Trophoblast cell (in vitro differentiated cells and primary cell): ENCODE measurements at regions not wholly inside any gene's neighbourhood (a gene's known extent, or its start where the extent isn't known, plus 50 kb on each side); places are given as distances from the start of the nearest gene placed in this dataset.

Experiments used
- DNase-seq, 2 donors: peaks; one replicate each; pipeline ENCODE4 v3.0.0-alpha.2; 2016
- H2AFZ ChIP-seq: 2 replicates; pipeline ENCODE4 v1.6.1; 2013; ENCODE audit warnings: low read length, moderate library complexity, mild to moderate bottlenecking; ENCODE audit not compliant: insufficient read depth, poor library complexity
- H2AK5ac ChIP-seq: 2 replicates; pipeline ENCODE4 v1.6.1; 2013; ENCODE audit warnings: mild to moderate bottlenecking, low read length
- H2BK120ac ChIP-seq: 2 replicates; pipeline ENCODE4 v1.6.1; 2013; ENCODE audit warnings: low read length, mild to moderate bottlenecking, moderate library complexity; ENCODE audit not compliant: insufficient read depth, poor library complexity
- H2BK12ac ChIP-seq: 2 replicates; pipeline ENCODE4 v1.6.1; 2013; ENCODE audit warnings: mild to moderate bottlenecking, low read length, moderate library complexity
- H2BK5ac ChIP-seq: 2 replicates; pipeline ENCODE4 v1.6.1; 2013; ENCODE audit warnings: low read length, low read depth, moderate library complexity, mild to moderate bottlenecking; ENCODE audit not compliant: poor library complexity
- H3K14ac ChIP-seq: 2 replicates; pipeline ENCODE4 v1.6.1; 2013; ENCODE audit warnings: mild to moderate bottlenecking, low read length
- H3K18ac ChIP-seq: 2 replicates; pipeline ENCODE4 v1.6.1; 2013; ENCODE audit warnings: mild to moderate bottlenecking, low read length
- H3K23ac ChIP-seq: 2 replicates; pipeline ENCODE4 v1.6.1; 2013; ENCODE audit warnings: low read length
- H3K27ac ChIP-seq: 2 replicates; pipeline ENCODE4 v1.5.1; 2013; ENCODE audit warnings: low read depth, mild to moderate bottlenecking, inconsistent platforms, low read length, moderate library complexity
- H3K27me3 ChIP-seq: 2 replicates; pipeline ENCODE4 v1.6.1; 2013; ENCODE audit warnings: inconsistent platforms, mild to moderate bottlenecking, low read length, moderate library complexity; ENCODE audit not compliant: insufficient read depth
- H3K36me3 ChIP-seq, 2 experiments: 1 replicate in 1 of 2; 2 replicates in 1 of 2; pipeline ENCODE4 v1.6.1; 2013; ENCODE audit warnings: low read length in 2 of 2, mild to moderate bottlenecking in 2 of 2, moderate library complexity in 1 of 2; ENCODE audit not compliant: insufficient read depth in 2 of 2, control insufficient read depth in 1 of 2
- H3K4ac ChIP-seq: 2 replicates; pipeline ENCODE4 v1.6.1; 2013; ENCODE audit warnings: low read depth, mild to moderate bottlenecking, low read length, moderate library complexity
- H3K4me1 ChIP-seq, 2 experiments: 1 replicate in 1 of 2; 2 replicates in 1 of 2; pipeline ENCODE4 v1.6.1; 2013; ENCODE audit warnings: low read length in 2 of 2, mild to moderate bottlenecking in 2 of 2, moderate library complexity in 1 of 2; ENCODE audit not compliant: insufficient read depth in 2 of 2, control insufficient read depth in 1 of 2
- H3K4me2 ChIP-seq: 2 replicates; pipeline ENCODE4 v1.6.1; 2013; ENCODE audit warnings: inconsistent platforms, mild to moderate bottlenecking, low read length, moderate library complexity
- H3K4me3 ChIP-seq: 2 replicates; pipeline ENCODE4 v1.5.1; 2013; ENCODE audit warnings: mild to moderate bottlenecking, low read depth, low read length, inconsistent platforms
- H3K79me1 ChIP-seq: one replicate; pipeline ENCODE4 v1.6.1; 2013; ENCODE audit warnings: low read length
- H3K79me2 ChIP-seq: 2 replicates; pipeline ENCODE4 v1.6.1; 2013; ENCODE audit warnings: low read length, mild to moderate bottlenecking; ENCODE audit not compliant: control insufficient read depth, insufficient read depth, poor library complexity
- H3K9ac ChIP-seq: 2 replicates; pipeline ENCODE4 v1.6.1; 2013; ENCODE audit warnings: mild to moderate bottlenecking, low read length
- H3K9me3 ChIP-seq: 2 replicates; pipeline ENCODE4 v1.6.1; 2013; ENCODE audit warnings: low read depth, mild to moderate bottlenecking, control low read depth, inconsistent platforms, low read length; ENCODE audit not compliant: insufficient read depth
- H4K12ac ChIP-seq: 2 replicates; pipeline ENCODE4 v1.6.1; 2013; ENCODE audit warnings: low read depth, mild to moderate bottlenecking, low read length, moderate library complexity
- H4K8ac ChIP-seq: 2 replicates; pipeline ENCODE4 v1.6.1; 2013; ENCODE audit warnings: low read depth, mild to moderate bottlenecking, low read length, moderate library complexity
- H4K91ac ChIP-seq: one replicate; pipeline ENCODE4 v1.6.1; 2013; ENCODE audit warnings: low read depth, mild to moderate bottlenecking, low read length, moderate library complexity
- WGBS: extraction: QIAGEN DNeasy Blood & Tissue Kit; methylation state at CpG from one replicate; pipeline ENCODE4 v1.1.7; 2013; ENCODE audit warnings: missing lambda C conversion rate; ENCODE audit not compliant: insufficient read length, insufficient coverage; ENCODE audit errors: extremely low coverage; 5-methylcytosine and 5-hydroxymethylcytosine counted together

DNA sequence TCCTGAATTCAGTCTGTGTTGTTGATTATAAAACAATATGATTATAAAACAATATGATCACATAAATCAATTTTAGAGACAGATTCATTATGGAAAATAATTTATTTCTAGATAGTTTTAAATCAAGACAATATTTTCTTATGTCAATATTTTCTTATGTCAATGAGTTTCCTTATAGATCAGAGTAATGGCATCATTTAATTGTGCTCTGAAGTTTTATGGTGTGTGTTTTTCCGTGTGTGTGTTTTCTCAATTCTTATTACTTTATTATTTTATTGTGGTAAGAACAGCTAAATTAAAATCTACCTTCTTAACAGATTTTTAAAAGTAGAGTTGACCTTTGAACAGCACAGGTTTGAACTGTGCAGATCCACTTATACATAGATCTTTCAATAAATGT, 105.3 kb upstream of the SLCO1B1 start:
- Histone ChIP-seq H4K8ac (no peak overlapping the region), H4K91ac (no peak overlapping the region), H2BK5ac (no peak overlapping the region), H3K4me3 (no peak overlapping the region), H3K27ac (no peak overlapping the region), H2BK120ac (no peak overlapping the region), H4K12ac (no peak overlapping the region), H3K4ac (no peak overlapping the region), H2AFZ (no peak overlapping the region), H3K18ac (no peak overlapping the region), H2AK5ac (no peak overlapping the region), H2BK12ac (no peak overlapping the region), H3K79me2 (no peaks in the 10 kb centered on the region), H3K23ac (no peak overlapping the region), H3K36me3 (no peaks in the 10 kb centered on the region), H3K9ac (no peak overlapping the region), H3K4me1 (no peaks in the 10 kb centered on the region), H3K9me3 (no peaks in the 10 kb centered on the region), H3K4me2 (no peak overlapping the region), H3K14ac (no peak overlapping the region), H3K27me3 (no peaks in the 10 kb centered on the region), H3K79me1 (no peaks in the 10 kb centered on the region)
- WGBS, result no CpG with 5 or more reads among the region's 1 CpG
- DNase-seq, result no peak

DNA sequence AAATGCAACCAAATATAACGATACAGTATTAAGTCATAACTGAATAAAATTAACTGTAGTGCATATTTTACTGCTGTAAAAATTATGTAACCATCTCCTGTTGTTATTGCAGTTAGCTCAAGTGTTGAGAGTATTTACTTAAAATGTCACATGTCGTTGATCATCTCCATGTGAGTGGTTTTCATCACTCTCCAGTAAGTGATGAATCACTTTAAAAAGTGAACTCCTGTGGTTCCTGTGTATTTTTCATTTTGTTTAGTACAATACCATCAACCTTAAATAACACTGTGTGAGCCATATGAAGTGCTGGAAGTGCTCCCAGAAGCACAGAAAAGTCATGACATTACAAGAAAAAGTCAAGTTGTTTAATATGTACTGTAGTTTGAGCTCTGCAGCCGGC, 104.7 kb upstream of the SLCO1B1 start:
- Histone ChIP-seq H3K27me3 (no peaks in the 10 kb centered on the region), H3K18ac (no peak overlapping the region), H3K4me2 (no peak overlapping the region), H4K91ac (no peak overlapping the region), H3K4me1 (no peaks in the 10 kb centered on the region), H3K23ac (no peak overlapping the region), H3K79me2 (no peaks in the 10 kb centered on the region), H3K4ac (no peak overlapping the region), H3K4me3 (no peak overlapping the region), H3K14ac (no peak overlapping the region), H2BK120ac (no peak overlapping the region), H2AK5ac (no peak overlapping the region), H3K27ac (no peak overlapping the region), H2AFZ (no peak overlapping the region), H3K79me1 (no peaks in the 10 kb centered on the region), H4K8ac (no peak overlapping the region), H3K9me3 (no peaks in the 10 kb centered on the region), H3K36me3 (no peaks in the 10 kb centered on the region), H2BK12ac (no peak overlapping the region), H4K12ac (no peak overlapping the region), H3K9ac (no peak overlapping the region), H2BK5ac (no peak overlapping the region)
- DNase-seq, result no peak
- no CpG with 5 or more reads among the region's 3 CpGs for WGBS

DNA sequence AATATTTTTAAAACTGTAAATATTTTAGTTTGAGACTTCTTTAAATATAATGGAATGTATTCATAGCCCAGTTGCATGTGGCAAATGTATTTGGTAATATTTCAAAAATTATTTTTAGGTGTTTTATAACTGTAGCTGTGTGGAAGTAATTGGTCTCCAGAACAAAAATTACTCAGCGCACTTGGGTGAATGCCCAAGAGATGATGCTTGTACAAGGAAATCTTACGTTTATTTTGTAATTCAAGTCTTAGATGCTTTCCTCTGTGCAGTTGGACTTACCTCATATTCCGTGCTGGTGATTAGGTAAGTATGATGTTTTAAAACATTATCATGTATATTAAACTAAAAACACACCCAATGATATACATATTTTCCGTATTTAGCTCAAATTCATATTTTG, 76.7 kb upstream of the SLCO1B1 start:
- Histone ChIP-seq H3K27ac (no peak overlapping the region), H3K14ac (no peak overlapping the region), H3K9me3 (no peaks in the 10 kb centered on the region), H3K23ac (no peak overlapping the region), H3K4ac (no peak overlapping the region), H3K4me2 (no peak overlapping the region), H3K4me1 (no peaks in the 10 kb centered on the region), H2AFZ (no peak overlapping the region), H3K27me3 (no peaks in the 10 kb centered on the region), H4K12ac (no peak overlapping the region), H3K9ac (no peak overlapping the region), H3K79me2 (no peaks in the 10 kb centered on the region), H3K18ac (no peak overlapping the region), H4K91ac (no peak overlapping the region), H3K4me3 (no peak overlapping the region), H2BK120ac (no peak overlapping the region), H2BK12ac (no peak overlapping the region), H3K79me1 (no peaks in the 10 kb centered on the region), H3K36me3 (no peaks in the 10 kb centered on the region), H2BK5ac (no peak overlapping the region), H2AK5ac (no peak overlapping the region), H4K8ac (no peak overlapping the region)
- WGBS, result no CpG with 5 or more reads among the region's 4 CpGs
- DNase-seq, result no peak

DNA sequence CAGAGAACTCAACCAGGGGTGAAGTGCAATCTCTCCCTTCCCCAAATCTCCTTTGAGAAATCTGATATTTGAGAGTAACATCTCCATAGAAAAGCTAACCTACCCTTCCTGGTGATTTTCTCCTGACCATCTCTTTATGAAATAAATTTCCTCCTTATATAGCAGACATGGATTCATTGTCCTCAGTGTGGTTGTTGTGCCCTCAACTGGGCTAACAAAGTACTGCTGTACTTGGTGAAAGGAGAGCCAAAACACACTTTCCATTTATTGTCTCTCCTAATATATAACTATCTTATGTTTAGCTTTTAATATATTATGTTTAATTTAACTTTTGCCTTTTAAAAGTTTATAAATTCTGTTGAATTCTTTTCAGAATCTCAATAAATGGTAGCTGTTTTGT, 65.1 kb upstream of the SLCO1B1 start:
- H3K23ac ChIP-seq, result no peak overlapping the region
- no peak overlapping the region for H4K91ac ChIP-seq
- H4K12ac ChIP-seq, result no peak overlapping the region
- no peaks in the 10 kb centered on the region for H3K4me1 ChIP-seq
- DNase-seq, result no peak
- no peak overlapping the region for H3K27ac ChIP-seq
- no peaks in the 10 kb centered on the region for H3K79me1 ChIP-seq
- no peaks in the 10 kb centered on the region for H3K36me3 ChIP-seq
- H3K14ac ChIP-seq, result no peak overlapping the region
- no peaks in the 10 kb centered on the region for H3K79me2 ChIP-seq
- H3K18ac ChIP-seq, result no peak overlapping the region
- no peak overlapping the region for H4K8ac ChIP-seq
- no peak overlapping the region for H2AFZ ChIP-seq
- no peak overlapping the region for H2AK5ac ChIP-seq
- no peaks in the 10 kb centered on the region for H3K9me3 ChIP-seq
- no peak overlapping the region for H3K9ac ChIP-seq
- H2BK12ac ChIP-seq, result no peak overlapping the region
- H3K27me3 ChIP-seq, result no peaks in the 10 kb centered on the region
- H3K4me2 ChIP-seq, result no peak overlapping the region
- H2BK120ac ChIP-seq, result no peak overlapping the region
- H2BK5ac ChIP-seq, result no peak overlapping the region
- H3K4me3 ChIP-seq, result no peak overlapping the region
- H3K4ac ChIP-seq, result no peak overlapping the region

DNA sequence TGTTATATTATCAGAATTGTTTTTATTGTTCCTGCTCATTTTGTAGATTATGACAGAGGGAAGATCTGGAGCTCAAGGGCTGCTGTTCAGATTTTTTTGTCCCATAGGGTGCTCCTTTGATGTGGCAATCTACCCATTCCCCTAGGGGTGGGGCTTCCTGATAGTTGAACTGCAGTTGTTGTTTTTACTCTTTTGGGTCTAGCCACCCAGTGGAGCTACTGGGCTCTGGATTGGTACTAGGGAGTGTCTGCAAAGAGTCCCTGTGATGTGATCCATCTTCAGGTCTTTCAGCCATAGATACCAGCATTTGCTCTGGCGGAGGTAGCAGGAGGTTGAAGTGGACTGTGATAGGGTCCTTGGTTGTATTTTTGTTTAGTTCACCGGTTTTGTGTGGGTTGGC, 57.9 kb upstream of the SLCO1B1 start:
- H3K79me2 ChIP-seq, result no peaks in the 10 kb centered on the region

More for the DNA sequence above, 57.9 kb upstream of the SLCO1B1 start:
- Histone ChIP-seq H3K36me3 (no peaks in the 10 kb centered on the region), H3K4me1 (no peaks in the 10 kb centered on the region), H3K4me3 (no peak overlapping the region), H3K14ac (no peak overlapping the region), H2BK12ac (no peak overlapping the region), H3K9ac (no peak overlapping the region), H3K18ac (no peak overlapping the region), H3K79me1 (no peaks in the 10 kb centered on the region), H4K12ac (no peak overlapping the region), H3K4me2 (no peak overlapping the region), H3K27me3 (no peaks in the 10 kb centered on the region), H2BK120ac (no peak overlapping the region), H3K27ac (no peak overlapping the region), H2AFZ (no peak overlapping the region), H4K8ac (no peak overlapping the region), H2AK5ac (no peak overlapping the region), H3K4ac (no peak overlapping the region), H4K91ac (no peak overlapping the region), H3K23ac (no peak overlapping the region), H2BK5ac (no peak overlapping the region), H3K9me3 (no peaks in the 10 kb centered on the region)
- DNase-seq, result no peak
- no CpG with 5 or more reads among the region's 2 CpGs for WGBS
